Stimulated activated naive B cell treated with anti-CD40 and anti-IgM and Interleukin-4, amounts not matched to agents 10 μg/mL and 1 μg/mL and 100 μg/mL, for 72 hours (primary cell): ENCODE measurements at regions not wholly inside any gene's neighbourhood (a gene's known extent, or its start where the extent isn't known, plus 50 kb on each side); places are given as distances from the start of the nearest gene placed in this dataset.
"Not testable (repeated sequence)": the region's sequence is repeated elsewhere in the genome, so short reads cannot be mapped to it uniquely, and the experiment has no call there.

Source experiments
- ATAC-seq, 2 donors: fragments of 150-1000 bp; cut with Tn5 transposase; replicated peaks; 2 replicates each; pipeline ENCODE4 v1.10.0; 2021; ENCODE audit warnings: moderate library complexity in 1 of 2
- DNase-seq: peaks from one replicate; pipeline ENCODE4 v3.0.0; 2021
- H3K27ac Mint-ChIP-seq: one replicate; pipeline ENCODE4 v1.8.0; 2022; ENCODE audit warnings: mild to moderate bottlenecking, mixed read lengths
- H3K27me3 Mint-ChIP-seq, 2 donors: one replicate each; pipeline ENCODE4 v1.8.0; 2022; ENCODE audit warnings: mixed read lengths in 2 of 2
- H3K36me3 Mint-ChIP-seq, 2 donors: one replicate each; pipeline ENCODE4 v1.8.0; 2022; ENCODE audit warnings: mixed read lengths in 2 of 2, mild to moderate bottlenecking in 1 of 2
- H3K4me1 Mint-ChIP-seq, 2 donors: one replicate each; pipeline ENCODE4 v1.8.0; 2022; ENCODE audit warnings: mixed read lengths in 2 of 2, mild to moderate bottlenecking in 1 of 2
- H3K4me3 Mint-ChIP-seq, 2 donors: one replicate each; pipeline ENCODE4 v1.8.0; 2022; ENCODE audit warnings: mild to moderate bottlenecking in 2 of 2, mixed read lengths in 2 of 2, moderate library complexity in 1 of 2
- H3K9me3 Mint-ChIP-seq, 2 donors: one replicate each; pipeline ENCODE4 v1.8.0; 2022; ENCODE audit warnings: mixed read lengths in 2 of 2, mild to moderate bottlenecking in 1 of 2

- H3K27ac Mint-ChIP-seq: no peak overlapping the region
- H3K27me3 Mint-ChIP-seq: no peaks in the 10 kb centered on the region
- peak; percentile 59 to 71 for ATAC-seq
- no peaks in the 10 kb centered on the region for H3K36me3 Mint-ChIP-seq
- peak; percentile 5 for DNase-seq
- H3K4me3 Mint-ChIP-seq: no peak overlapping the region
- H3K4me1 Mint-ChIP-seq: no peaks in the 10 kb centered on the region
- peaks cover 2 to 4% of the 10 kb centered on the region in 2 donors for H3K9me3 Mint-ChIP-seq
These were observed 231.3 kb downstream of the NPR3 start for GRCh38 chr5:32942225-32942989.

- H3K9me3 Mint-ChIP-seq: no peaks in the 10 kb centered on the region
- H3K27me3 Mint-ChIP-seq: no peaks in the 10 kb centered on the region
- no peak for ATAC-seq
- no peaks in the 10 kb centered on the region for H3K4me1 Mint-ChIP-seq
- no peak overlapping the region for H3K4me3 Mint-ChIP-seq
- no peak for DNase-seq
- H3K27ac Mint-ChIP-seq: no peak overlapping the region
- H3K36me3 Mint-ChIP-seq: no peaks in the 10 kb centered on the region
These were observed 238.3 kb downstream of the NPR3 start for GRCh38 chr5:32949286-32949970.

GRCh38 chr5:32951003-32951402, 239.9 kb downstream of the NPR3 start:
- ATAC-seq: no peak
- H3K9me3 Mint-ChIP-seq: no peaks in the 10 kb centered on the region
- no peaks in the 10 kb centered on the region for H3K4me1 Mint-ChIP-seq
- H3K4me3 Mint-ChIP-seq: no peak overlapping the region
- no peaks in the 10 kb centered on the region for H3K36me3 Mint-ChIP-seq
- H3K27me3 Mint-ChIP-seq: no peaks in the 10 kb centered on the region
- H3K27ac Mint-ChIP-seq: no peak overlapping the region
- no peak for DNase-seq

GRCh38 chr5:32951878-32952277, 240.8 kb downstream of the NPR3 start:
- no peak overlapping the region for H3K4me3 Mint-ChIP-seq
- no peak overlapping the region for H3K27ac Mint-ChIP-seq
- DNase-seq (no peak), ATAC-seq (no peak)
- H3K36me3 Mint-ChIP-seq: no peaks in the 10 kb centered on the region
- H3K27me3 Mint-ChIP-seq: no peaks in the 10 kb centered on the region
- no peaks in the 10 kb centered on the region for H3K4me1 Mint-ChIP-seq
- peaks cover 0 to 2% of the 10 kb centered on the region in 2 donors for H3K9me3 Mint-ChIP-seq

GRCh38 chr5:32952421-32952820, 241.3 kb downstream of the NPR3 start:
- ATAC-seq, H3K36me3 Mint-ChIP-seq, H3K9me3 Mint-ChIP-seq, H3K4me3 Mint-ChIP-seq, H3K4me1 Mint-ChIP-seq, H3K27ac Mint-ChIP-seq, H3K27me3 Mint-ChIP-seq, DNase-seq: not testable (repeated sequence)

GRCh38 chr5:32953694-32954093, 242.6 kb downstream of the NPR3 start:
- H3K9me3 Mint-ChIP-seq: peaks cover 0 to 2% of the 10 kb centered on the region in 2 donors
- H3K27ac Mint-ChIP-seq: no peak overlapping the region
- H3K27me3 Mint-ChIP-seq: no peaks in the 10 kb centered on the region
- no peaks in the 10 kb centered on the region for H3K36me3 Mint-ChIP-seq
- DNase-seq: no peak
- no peak for ATAC-seq
- H3K4me3 Mint-ChIP-seq: no peak overlapping the region
- H3K4me1 Mint-ChIP-seq: no peaks in the 10 kb centered on the region

- H3K9me3 Mint-ChIP-seq: peaks cover 0 to 2% of the 10 kb centered on the region in 2 donors
- H3K4me1 Mint-ChIP-seq: no peaks in the 10 kb centered on the region
- no peak for DNase-seq
These were observed 244.7 kb downstream of the NPR3 start for GRCh38 chr5:32955814-32956213.

GRCh38 chr5:32960340-32961058, 249.4 kb downstream of the NPR3 start:
- Mint-ChIP-seq H3K4me1 (no peaks in the 10 kb centered on the region), H3K4me3 (no peak overlapping the region), H3K36me3 (no peaks in the 10 kb centered on the region), H3K27me3 (no peaks in the 10 kb centered on the region), H3K9me3 (peaks cover 0 to 5% of the 10 kb centered on the region in 2 donors), H3K27ac (no peak overlapping the region)
- DNase-seq (no peak), ATAC-seq (no peak)

More at GRCh38 chr5:32955814-32956213, 244.7 kb downstream of the NPR3 start:
- ATAC-seq: no peak
- H3K36me3 Mint-ChIP-seq: no peaks in the 10 kb centered on the region
- no peak overlapping the region for H3K27ac Mint-ChIP-seq
- H3K27me3 Mint-ChIP-seq: no peaks in the 10 kb centered on the region
- no peak overlapping the region for H3K4me3 Mint-ChIP-seq

GRCh38 chr5:32961059-32961415, 249.9 kb downstream of the NPR3 start:
- Mint-ChIP-seq H3K9me3 (peaks cover 0 to 5% of the 10 kb centered on the region in 2 donors), H3K4me3 (no peak overlapping the region), H3K27me3 (no peaks in the 10 kb centered on the region), H3K27ac (no peak overlapping the region), H3K36me3 (no peaks in the 10 kb centered on the region), H3K4me1 (no peaks in the 10 kb centered on the region)
- no peak for ATAC-seq
- DNase-seq: no peak

- H3K27me3 Mint-ChIP-seq: no peaks in the 10 kb centered on the region
- DNase-seq (no peak), ATAC-seq (no peak)
- no peaks in the 10 kb centered on the region for H3K36me3 Mint-ChIP-seq
- peaks cover 0 to 4% of the 10 kb centered on the region in 2 donors for H3K9me3 Mint-ChIP-seq
- no peaks in the 10 kb centered on the region for H3K4me1 Mint-ChIP-seq
- H3K4me3 Mint-ChIP-seq: no peak overlapping the region
- H3K27ac Mint-ChIP-seq: no peak overlapping the region
These were observed 253.1 kb downstream of the NPR3 start for GRCh38 chr5:32964261-32964660.

- Mint-ChIP-seq H3K4me1 (no peaks in the 10 kb centered on the region), H3K27ac (no peak overlapping the region), H3K4me3 (no peak overlapping the region), H3K9me3 (no peaks in the 10 kb centered on the region), H3K27me3 (peaks cover 0 to 9% of the 10 kb centered on the region in 2 donors), H3K36me3 (no peaks in the 10 kb centered on the region)
- ATAC-seq (no peak), DNase-seq (no peak)
These were observed 262.5 kb downstream of the NPR3 start for GRCh38 chr5:32973646-32974045.

- no peaks in the 10 kb centered on the region for H3K36me3 Mint-ChIP-seq
- peaks cover 0 to 9% of the 10 kb centered on the region in 2 donors for H3K27me3 Mint-ChIP-seq
- ATAC-seq (no peak), DNase-seq (no peak)
- H3K9me3 Mint-ChIP-seq: peaks cover 0 to 1% of the 10 kb centered on the region in 2 donors
- H3K27ac Mint-ChIP-seq: no peak overlapping the region
- no peak overlapping the region for H3K4me3 Mint-ChIP-seq
- no peaks in the 10 kb centered on the region for H3K4me1 Mint-ChIP-seq
These were observed 264.7 kb downstream of the NPR3 start for GRCh38 chr5:32975656-32976375.

- Mint-ChIP-seq H3K9me3 (peaks cover under 1 to 3% of the 10 kb centered on the region in 2 donors), H3K27me3 (peaks cover 0 to 5% of the 10 kb centered on the region in 2 donors), H3K4me3 (no peak overlapping the region), H3K4me1 (no peaks in the 10 kb centered on the region), H3K27ac (no peak overlapping the region), H3K36me3 (no peaks in the 10 kb centered on the region)
- ATAC-seq: no peak
- DNase-seq: no peak
These were observed 269.9 kb downstream of the NPR3 start for GRCh38 chr5:32981061-32981460.
